ENCODE measurements at regions not wholly inside any gene's neighbourhood (a gene's known extent, or its start where the extent isn't known, plus 50 kb on each side); places are given as distances from the start of the nearest gene placed in this dataset.

DNA sequence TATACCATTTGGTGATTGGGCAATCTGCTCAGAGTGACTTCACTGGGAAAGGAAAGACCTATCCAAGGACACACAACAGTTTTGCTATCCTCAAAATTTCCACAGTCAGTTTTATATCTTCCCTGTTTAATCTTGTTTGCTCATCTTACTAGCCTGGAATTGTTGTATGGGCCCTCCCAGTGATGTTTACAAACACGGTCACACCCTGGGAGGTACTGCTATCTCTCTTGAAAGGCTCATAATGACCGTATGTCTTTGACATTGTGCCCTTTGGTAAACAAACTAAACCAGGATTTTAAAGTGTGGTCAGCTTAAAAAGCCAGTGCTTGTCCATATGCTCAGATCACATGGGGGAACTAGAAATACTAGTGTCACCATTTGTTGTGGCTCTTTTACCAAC, 277.0 kb downstream of the CDH2 start:
- no peak for DNase-seq

DNA sequence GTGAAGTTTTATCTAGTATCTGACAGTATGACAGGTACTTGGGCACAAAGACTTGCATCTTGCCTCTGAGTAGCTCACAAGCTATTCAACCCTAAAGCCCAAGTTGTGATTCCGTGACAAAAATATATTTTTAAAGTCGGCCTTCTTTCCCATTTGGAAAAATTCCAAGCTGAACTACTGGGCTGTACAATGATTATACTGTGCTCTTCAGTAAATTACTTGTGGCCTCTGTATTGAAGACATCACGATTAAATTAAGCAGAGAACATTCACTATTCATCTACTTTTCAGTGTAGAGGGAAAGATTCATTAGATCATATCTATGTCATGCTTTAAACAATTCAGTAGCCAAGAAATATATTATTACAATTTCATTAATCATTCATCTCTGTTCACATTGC, 282.2 kb downstream of the CDH2 start:
- DNase-seq: no peak

DNA sequence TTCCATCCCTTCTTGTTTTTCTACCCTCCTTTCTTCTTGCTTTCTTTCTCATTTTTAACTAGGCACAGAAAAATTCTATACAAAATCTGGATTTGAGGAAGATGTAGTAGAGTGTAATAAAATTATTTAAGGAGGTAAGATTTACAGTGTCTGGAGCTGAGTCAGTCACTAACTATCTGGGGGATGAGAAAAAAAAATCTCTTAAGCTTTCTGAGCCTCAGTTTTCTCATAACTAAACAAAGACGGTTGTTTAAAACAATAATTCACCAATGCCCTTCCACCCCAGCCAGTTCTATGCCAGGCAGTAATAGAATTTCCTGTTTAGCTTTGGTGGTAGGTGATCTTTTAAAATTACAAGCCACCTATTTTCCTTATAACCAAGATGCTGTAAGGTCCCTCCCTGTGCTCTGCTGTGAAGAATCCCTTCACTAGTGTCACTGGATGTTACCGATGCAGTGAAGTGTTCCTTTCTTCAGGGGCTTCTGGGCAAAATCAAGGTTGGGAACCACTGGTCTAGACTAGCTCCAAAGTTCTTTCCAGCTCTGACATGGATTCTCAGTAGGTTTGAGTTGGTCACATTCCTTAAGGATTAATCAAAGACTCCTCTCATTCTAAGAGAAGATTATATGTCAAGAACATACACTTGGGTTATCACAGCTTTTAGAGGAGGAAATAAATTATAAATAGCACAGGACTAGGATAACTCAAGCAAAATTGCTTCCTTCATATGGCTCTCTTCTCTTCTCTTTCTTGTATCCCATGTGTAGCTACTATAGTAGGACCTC, 289.0 kb downstream of the CDH2 start:
- DNase-seq: no peak

DNA sequence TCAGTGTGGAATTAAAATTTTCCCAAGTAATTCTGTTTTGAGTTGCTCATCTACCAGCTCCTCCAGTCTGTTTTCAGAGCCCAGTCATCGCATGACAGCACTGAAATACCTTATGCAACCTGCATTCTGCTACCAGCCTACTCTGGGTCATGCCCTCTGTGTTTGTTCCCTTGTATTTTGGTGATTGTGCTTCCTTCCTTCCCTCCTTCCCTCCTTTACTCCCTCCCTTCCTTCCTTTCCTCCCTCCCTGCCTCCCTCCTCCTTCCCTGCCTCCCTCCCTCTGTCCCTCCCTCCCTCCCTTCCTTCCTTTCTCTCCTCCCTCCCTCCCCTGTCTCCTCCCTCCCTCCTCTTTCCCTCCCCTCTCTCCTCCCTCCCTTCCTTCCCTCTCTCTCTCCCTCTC, 289.6 kb downstream of the CDH2 start:
- DNase-seq: no peak

DNA sequence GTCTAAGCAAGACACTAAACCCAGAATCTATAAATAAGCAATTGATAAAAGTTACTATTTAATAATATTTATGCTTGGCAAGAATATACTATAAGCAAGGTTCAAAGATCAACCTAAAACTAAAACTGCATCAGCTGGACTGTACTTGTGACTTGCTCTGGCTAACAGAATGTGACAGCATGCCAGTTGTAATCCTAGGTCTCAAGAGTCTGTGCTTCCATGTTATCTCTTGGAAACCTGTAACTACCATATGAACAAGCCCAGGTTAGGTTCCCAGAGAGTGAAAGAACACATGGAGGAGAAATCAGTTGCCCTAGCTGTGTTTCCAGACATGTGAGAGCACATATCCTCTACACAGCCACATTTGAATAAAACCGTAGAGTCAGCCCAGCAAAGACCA, 297.4 kb downstream of the CDH2 start:
- no peak for DNase-seq

DNA sequence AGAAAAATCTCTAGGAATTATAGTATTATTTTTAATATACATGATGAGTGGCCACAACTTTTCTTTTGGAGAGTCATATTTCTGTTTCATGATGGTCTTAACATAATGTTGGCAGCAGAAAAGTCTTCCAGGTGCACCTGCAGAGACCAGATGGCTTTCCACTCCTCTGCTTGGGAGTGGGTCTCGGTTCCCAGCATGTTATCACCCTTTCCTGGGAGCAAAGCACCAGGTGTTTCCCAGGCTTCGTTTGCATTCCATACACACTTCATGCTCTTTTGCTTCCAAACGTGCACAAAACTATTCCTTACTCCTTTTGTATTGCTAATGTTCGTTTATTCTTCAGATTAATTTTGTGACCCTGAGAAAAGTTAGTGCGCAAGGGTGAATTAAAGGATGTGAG, 305.2 kb downstream of the CDH2 start:
- DNase-seq: no peak

DNA sequence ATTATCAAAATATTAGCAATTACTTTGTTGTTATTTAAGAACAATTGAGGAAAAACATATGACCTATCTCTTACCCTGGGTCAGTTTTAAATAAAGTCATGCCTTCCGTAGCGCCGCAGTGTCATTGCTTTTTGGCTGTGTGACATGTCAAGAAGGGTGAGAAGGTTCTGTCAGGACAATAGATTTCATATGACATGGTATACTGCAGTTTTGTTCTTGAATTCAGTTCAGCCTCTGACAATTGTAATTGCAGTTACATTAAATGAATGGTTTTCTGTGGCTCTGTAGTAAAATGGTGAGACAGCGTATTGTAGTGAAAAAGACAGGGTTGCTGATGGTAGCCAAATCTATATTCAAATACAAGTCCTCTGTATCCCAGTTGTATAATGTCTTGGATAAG, 307.2 kb downstream of the CDH2 start:
- no peak for DNase-seq

DNA sequence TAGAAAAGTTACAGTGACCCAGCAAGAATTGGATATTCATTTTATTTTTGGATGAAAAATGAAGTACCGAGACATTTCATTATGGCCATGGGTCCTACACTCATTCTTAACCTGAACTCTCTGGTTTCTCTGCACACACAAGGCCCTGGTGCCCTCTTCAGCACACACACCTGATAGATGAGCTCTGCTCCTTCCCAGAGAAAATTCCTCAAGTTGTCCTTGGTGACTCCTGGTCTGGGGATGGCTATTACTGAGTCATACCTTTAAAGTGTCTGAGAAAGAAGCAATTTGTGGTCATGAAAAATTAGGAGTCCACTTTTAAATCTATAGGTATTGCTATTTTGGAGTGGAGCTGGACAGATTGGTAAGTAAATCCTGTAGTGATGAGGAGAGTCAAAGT, 311.5 kb downstream of the CDH2 start:
- no peak for DNase-seq

DNA sequence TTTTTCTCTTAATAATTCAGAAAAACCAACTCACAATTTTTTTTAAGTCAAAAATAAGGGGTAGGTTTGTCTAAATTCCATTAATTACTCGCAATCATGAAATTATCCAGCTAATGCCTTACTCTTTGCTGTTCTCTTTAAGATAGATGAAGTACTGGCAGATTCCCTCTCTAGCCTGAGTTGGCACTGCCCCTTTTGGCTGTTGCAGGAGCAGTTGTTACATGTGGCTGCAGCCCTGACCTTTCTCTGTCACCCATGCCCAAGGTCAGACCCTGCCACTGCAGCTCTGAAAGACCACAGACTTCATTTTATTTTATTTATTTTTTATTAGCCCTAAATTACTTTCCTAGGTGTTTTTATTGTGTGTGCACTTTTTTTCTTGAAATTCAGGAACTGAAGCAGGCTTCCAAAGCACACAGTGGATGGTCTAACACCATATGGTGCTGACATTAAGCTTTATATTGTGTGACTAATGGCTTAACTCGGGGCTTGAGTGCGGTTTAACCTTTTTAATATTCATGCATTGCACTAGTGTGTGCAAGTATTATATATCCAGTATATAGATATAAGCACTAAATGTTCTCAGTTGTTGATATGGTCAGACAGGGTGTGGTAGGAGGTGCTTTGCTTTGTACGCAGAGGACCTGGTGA, 313.0 kb downstream of the CDH2 start:
- no peak for DNase-seq

DNA sequence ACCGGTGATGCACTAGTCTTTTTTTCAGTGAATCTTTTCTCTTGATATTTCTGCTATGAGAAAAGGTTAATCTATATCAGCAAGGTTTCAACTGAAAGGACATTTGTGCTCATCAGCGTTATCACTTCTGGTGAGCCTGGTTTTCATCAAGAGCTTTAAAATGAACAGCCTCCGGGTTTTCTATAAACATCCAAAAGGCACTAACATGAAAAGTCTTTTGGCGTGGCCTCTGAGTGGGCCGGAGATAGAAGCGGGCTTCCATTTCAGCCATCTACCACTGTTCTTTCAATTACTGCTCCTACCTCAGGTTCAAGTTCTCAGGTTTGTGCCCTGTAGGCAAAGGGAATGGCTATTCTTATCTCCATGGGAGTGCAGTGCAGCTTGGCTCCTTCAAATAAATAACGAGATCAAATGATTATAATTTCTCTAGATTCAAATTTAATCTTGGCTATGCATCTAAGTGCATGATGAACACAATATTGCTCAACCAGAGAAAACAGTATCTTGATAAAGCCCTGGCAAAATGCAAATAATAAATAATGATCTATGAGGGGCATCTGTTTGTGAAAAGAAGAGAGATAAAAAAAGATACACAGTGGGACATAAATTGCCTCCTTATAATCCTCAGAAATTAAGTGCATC, 314.8 kb downstream of the CDH2 start:
- no peak for DNase-seq

DNA sequence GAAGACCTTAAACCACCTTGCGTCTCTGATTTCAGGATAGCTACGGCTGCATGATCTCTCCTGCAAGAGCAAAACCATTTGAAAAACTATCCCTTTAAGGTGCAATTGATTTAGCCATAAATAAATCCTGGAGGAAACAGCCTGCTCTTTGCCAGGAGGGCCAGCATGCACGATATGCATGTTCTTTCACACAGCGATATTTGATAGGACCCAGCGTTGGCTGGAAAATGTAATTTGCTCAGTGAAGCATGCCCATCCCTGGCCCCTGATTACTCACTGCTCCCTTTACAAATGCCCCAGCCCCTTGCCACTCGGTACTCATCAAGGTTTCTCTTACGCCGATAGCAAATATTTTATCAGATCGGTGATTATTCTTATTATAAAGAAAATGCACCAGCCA, 315.4 kb downstream of the CDH2 start:
- peak; percentile 53 to 54 for DNase-seq

DNA sequence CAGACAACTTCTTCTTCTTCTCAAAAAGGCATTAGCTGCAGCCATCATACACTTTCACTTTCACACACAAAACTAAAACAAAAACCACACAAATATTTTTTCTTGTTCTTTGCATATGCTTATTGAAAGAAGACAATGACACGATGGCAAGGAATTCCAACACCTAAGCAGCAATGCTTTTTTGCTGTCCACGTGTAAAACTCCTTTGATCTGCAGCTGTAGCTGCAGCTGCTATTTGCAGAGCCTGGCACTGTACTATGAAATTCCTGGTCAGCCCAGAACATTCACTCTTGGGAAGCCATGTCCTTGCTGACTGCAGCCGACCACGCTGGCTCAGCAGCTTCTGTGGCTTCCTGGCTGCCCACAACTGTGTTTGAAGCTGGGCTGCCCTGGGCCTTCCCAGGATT, 316.2 kb downstream of the CDH2 start:
- DNase-seq: no peak

DNA sequence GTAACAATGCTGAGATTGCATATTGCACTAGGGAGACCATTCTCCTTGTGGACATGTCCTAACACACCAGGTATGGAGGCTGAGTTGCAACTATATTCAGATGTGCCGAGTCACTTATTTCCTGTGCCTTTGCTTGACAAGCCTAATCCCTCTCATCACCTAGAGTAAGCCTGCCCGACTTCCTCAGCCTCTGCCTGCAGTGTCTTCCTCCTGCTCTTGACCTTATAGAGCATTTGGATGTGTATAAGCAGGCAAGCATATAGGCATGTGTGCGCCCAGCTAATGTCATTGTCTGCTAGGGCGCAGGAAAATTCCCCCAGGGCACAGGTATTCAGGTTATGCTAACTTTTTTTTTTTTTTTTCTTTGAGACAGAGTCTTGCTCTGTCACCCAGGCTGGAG, 316.9 kb downstream of the CDH2 start:
- DNase-seq: no peak

DNA sequence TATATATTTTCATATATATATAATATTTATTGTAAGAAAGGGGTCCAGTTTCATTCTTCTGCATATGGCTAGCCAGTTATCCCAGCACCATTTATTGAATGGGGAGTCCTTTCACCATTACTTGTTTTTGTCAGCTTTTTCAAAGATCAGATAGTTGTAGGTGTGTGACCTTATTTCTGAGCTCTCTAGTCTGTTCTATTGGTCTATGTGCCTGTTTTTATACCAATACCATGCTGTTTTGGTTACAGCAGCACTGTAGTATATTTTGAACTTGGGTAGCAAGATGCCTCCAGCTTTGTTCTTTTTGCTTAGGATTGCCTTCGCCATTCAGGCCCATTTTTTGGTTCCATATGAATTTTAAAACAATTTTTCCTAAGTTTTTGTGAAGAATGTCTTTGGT, 320.1 kb downstream of the CDH2 start:
- no peak for DNase-seq

DNA sequence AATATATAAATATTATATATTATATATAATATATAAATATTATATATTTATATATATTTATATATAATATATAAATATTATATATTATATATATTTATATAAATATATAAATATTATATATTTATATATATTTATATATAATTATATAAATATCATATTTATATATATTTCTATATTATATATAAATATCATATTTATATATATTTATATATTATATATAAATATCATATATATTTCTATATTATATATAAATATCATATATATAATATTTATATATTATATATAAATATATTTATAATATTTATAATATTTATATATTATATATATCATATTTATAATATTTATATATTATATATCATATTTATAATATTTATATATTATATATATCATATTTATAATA, 321.4 kb downstream of the CDH2 start:
- no peak for DNase-seq

DNA sequence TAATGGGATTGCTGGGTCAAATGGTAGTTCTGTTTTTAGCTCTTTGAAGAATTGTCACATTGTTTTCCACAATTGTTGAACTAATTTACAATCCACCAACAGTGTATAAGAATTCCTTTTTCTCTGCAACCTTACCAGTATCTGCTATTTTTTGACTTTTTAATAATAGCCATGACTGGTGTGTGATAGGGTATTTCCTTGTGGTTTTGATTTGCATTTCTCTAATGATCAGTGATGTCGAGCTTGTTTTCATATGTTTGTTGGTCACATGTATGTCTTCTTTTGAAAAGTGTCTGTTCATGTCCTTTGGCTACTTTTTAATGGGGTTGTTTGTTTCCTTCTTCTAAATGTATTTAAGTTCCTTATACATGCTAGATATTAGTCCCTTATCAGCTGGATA, 322.3 kb downstream of the CDH2 start:
- no peak for DNase-seq

DNA sequence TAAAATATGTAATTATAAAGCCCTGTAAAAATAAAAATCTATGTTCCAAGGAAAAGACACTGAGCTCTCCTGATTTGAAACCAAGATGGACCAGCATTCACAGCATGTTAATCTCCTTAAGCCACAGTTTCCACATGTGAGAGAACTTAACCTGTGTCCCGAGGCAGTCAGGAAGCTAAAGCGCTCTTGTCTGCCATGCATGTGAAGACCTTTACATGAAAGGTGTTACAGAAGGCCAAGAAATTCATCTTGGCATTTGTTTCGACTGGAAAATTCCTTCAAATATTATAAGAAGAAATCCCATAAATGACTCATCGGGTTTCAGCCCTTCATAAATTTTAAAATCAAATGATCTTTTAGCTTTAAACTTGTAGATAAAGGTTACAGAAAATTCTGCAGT, 328.6 kb downstream of the CDH2 start:
- DNase-seq: no peak

DNA sequence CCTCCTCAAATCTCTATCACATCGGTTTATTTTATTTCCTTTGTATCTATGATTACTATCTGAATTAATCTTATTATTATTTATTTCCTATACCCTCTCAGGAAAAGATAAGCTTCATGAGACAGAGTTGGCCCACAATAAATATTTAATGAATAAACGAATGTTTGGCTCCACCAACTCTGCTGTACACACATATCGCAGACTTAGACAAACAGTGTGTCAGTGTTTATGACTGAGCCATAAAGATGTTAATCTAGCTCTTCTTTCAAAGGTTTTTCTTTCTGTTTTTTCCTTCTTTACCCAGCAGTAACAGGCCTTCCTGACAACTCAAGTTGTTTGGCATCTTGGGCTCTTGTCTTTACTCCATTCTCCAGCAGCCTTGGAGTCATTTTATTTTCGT, 329.5 kb downstream of the CDH2 start:
- no peak for DNase-seq

DNA sequence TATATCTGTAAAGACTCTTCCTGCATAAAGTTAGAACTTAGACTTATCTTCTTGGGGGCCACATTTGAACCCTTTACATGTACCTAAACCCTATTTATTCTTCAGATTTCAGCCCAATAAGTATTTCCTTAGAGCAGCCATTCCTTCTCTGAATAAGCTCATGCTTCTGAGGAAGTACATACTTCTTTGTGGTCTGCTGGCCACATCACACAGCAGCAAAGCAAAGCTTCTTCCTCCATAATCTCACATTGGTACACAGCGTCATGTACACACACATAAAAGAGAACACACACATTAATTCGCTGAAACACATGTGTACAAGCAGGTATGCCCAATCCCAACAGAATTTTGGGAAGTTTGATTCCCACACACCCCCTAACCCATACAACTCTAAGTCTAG, 331.0 kb downstream of the CDH2 start:
- DNase-seq: no peak

DNA sequence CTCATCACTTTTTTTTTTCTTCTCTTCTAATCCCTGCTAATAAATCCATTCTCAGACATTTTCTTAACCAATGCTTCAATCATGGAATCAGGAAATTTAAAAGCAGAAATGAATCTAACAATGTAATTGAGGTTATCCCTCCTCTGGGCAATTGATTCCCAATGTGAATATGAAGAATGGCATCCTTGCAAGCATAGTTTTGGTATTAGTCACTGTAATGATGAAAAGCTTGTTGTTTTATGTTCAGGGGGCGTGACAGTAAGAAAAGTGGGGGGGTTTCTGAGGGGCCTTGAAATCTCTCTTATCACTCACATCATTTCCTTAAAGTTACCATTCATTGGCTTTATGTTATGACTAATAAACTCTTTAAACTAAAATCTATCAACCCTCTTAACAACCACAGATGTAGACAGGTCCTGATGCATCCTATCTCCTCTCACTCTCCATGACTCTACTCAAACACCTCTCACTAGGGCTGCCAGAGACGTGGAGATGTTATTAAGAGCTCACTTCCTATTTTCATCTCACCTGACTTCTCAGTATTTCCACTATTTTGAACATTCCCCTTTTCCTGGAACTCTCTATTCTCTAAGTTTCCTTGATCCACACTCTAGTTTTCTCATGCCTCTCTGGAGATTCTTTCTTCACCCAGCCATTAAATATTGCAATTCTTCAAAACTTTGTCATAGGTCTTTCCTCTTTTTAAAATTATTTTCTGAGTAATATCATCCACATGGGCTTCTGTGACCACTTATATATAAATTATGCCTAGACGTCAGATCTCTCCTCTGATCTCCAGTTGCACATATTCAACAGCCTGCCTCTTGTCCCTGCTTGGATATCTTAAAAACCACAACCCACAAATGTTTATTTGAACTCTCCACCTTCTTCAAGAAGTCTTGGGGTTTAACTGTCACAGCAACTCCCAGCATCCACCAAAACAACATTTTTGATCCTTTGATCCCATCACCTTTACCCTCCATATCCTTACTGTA, 332.9 kb downstream of the CDH2 start:
- DNase-seq: no peak

DNA sequence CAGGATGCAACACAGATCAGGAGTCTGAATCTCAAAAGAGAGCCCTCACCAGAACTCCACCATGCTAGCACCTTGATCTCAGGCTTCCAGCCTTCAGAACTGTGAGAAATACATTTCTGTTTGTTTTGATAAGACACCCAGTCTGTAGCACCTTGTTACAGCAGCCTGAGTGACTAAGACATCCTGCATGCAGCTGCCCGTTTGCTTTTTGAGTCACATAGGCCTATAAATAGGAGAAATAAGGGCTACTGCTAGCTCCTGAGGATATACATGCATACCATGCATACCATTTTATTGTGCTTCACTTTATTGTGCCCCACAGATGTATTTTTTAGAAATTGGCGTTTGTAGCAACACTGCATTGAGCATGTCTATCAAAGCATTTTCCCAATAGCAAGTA, 337.8 kb downstream of the CDH2 start:
- DNase-seq: no peak

DNA sequence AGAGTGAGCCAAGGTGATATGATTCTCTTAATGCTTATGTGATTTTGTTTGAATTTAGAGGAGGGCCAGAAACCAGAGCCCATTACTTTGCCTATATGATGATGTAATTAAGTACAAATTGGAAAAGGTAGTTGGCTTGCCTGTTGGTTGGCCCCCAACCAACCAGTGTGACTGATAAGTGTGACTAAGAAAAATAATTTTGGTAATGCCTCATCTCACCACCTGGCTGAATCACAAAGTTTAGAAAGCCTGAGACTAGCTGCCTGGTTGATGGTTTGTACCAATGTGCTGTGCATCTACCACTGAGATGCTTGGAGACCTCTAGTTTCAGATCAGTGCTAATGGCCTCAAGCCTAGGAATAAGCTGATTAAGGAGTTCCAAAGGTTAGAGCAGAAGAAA, 338.7 kb downstream of the CDH2 start:
- DNase-seq: no peak

DNA sequence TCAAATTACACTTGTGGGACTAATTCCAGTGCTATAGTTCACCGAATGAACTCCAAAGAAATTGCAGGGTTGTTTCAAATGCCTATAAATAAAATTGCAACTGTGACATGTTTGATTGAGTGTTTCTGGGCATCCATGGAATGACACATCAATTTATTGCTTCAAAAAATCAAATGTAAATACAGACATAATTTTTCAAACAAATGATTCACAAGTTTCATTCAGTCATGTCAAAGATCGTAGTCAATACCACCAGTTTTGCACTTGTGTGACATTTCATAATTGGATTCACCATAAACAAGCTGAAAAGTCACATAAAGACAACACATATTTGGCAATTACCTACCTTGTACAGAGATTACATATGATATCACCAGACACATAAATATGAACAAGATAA, 350.8 kb downstream of the CDH2 start:
- no peak for DNase-seq
